CD4-positive, alpha-beta T cell treated with Interleukin-12 subunit alpha and Interleukin-12 subunit beta, for 1 hour (primary cell): ENCODE measurements at regions not wholly inside any gene's neighbourhood (a gene's known extent, or its start where the extent isn't known, plus 50 kb on each side); places are given as distances from the start of the nearest gene placed in this dataset.

Experiments
- DNase-seq: peaks from one replicate; pipeline ENCODE4 v3.0.0-alpha.2; 2020

- no peak for DNase-seq
Observed at GRCh38 chr3:40827942-40828688, 303.4 kb downstream of the ZNF621 start.

- DNase-seq, result no peak
Observed at GRCh38 chr3:40828741-40829415, 304.1 kb downstream of the ZNF621 start.

- DNase-seq, result no peak
Observed at GRCh38 chr3:40829876-40830275, 305.1 kb downstream of the ZNF621 start.

GRCh38 chr3:40837300-40837699 is 312.5 kb downstream of the ZNF621 start:
- DNase-seq, result no peak

- DNase-seq, result no peak
Observed at GRCh38 chr3:40841131-40841530, 316.4 kb downstream of the ZNF621 start.

- DNase-seq, result no peak
Observed at GRCh38 chr3:40841570-40842109, 316.9 kb downstream of the ZNF621 start.

- no peak for DNase-seq
Observed at GRCh38 chr3:40842714-40843113, 318.0 kb downstream of the ZNF621 start.

GRCh38 chr3:40843208-40843624 is 318.5 kb downstream of the ZNF621 start:
- no peak for DNase-seq

- no peak for DNase-seq
Observed at GRCh38 chr3:40843851-40844548, 319.2 kb downstream of the ZNF621 start.

- DNase-seq, result no peak
Observed at GRCh38 chr3:40844896-40845295, 320.1 kb downstream of the ZNF621 start.

GRCh38 chr3:40845447-40845846 is 320.7 kb downstream of the ZNF621 start:
- no peak for DNase-seq

GRCh38 chr3:40845916-40846315 is 321.2 kb downstream of the ZNF621 start:
- DNase-seq, result no peak

- no peak for DNase-seq
Observed at GRCh38 chr3:40846451-40846850, 321.7 kb downstream of the ZNF621 start.

GRCh38 chr3:40847551-40847992 is 322.8 kb downstream of the ZNF621 start:
- DNase-seq, result no peak

GRCh38 chr3:40848421-40848820 is 323.7 kb downstream of the ZNF621 start:
- no peak for DNase-seq

GRCh38 chr3:40850861-40851260 is 326.1 kb downstream of the ZNF621 start:
- DNase-seq, result no peak

GRCh38 chr3:40851836-40852235 is 327.1 kb downstream of the ZNF621 start:
- DNase-seq, result no peak

- DNase-seq, result no peak
Observed at GRCh38 chr3:40852712-40853111, 328.0 kb downstream of the ZNF621 start.

- DNase-seq, result no peak
Observed at GRCh38 chr3:40853474-40853873, 328.7 kb downstream of the ZNF621 start.

GRCh38 chr3:40855871-40856270 is 331.1 kb downstream of the ZNF621 start:
- no peak for DNase-seq

GRCh38 chr3:40858364-40859115 is 333.8 kb downstream of the ZNF621 start:
- no peak for DNase-seq

GRCh38 chr3:40862946-40863345 is 336.4 kb upstream of the CTNNB1 start:
- DNase-seq, result no peak
